WTC11 (cell line): ENCODE measurements at regions not wholly inside any gene's neighbourhood (a gene's known extent, or its start where the extent isn't known, plus 50 kb on each side); places are given as distances from the start of the nearest gene placed in this dataset.

ENCODE experiments used
- ATAC-seq: fragments of 200-7000 bp; cut with Tn5 transposase; 2 replicates; pipeline ENCODE4 v1.10.0; 2021; ENCODE audit warnings: mild to moderate bottlenecking, moderate library complexity
- CTCF ChIA-PET: fragments of 300-600 bp; sonication (Branson Sonifier 250); formaldehyde crosslinking; loops from one replicate; lab custom pipeline; 2021; ENCODE audit warnings: antibody characterized with exemption; lab: Charles Lee
- POLR2A ChIA-PET: fragments of 350-600 bp; sonication (Branson Sonifier 250); formaldehyde crosslinking; loops from one replicate; lab custom pipeline; 2021; ENCODE audit warnings: antibody characterized with exemption; lab: Charles Lee
- DNase-seq: peaks from one replicate; pipeline ENCODE4 v3.0.0; 2021; ENCODE audit warnings: low spot score
- H3K27ac Mint-ChIP-seq: 2 replicates; pipeline ENCODE4 v1.8.0; 2021; ENCODE audit warnings: mixed read lengths
- H3K27me3 Mint-ChIP-seq: 2 replicates; pipeline ENCODE4 v1.8.0; 2021; ENCODE audit warnings: low read depth, mild to moderate bottlenecking, moderate library complexity, mixed read lengths
- H3K36me3 Mint-ChIP-seq: 2 replicates; pipeline ENCODE4 v1.8.0; 2021; ENCODE audit warnings: mixed read lengths
- H3K4me1 Mint-ChIP-seq: 2 replicates; pipeline ENCODE4 v1.8.0; 2022; ENCODE audit warnings: mixed read lengths
- H3K4me3 Mint-ChIP-seq: 2 replicates; pipeline ENCODE4 v1.8.0; 2021; ENCODE audit warnings: mild to moderate bottlenecking, moderate library complexity, mixed read lengths
- H3K9me3 Mint-ChIP-seq: 2 replicates; pipeline ENCODE4 v1.8.0; 2021; ENCODE audit warnings: mixed read lengths
- ATF6 ChIP-seq: sonication (generic); formaldehyde crosslinking; IDR thresholded peaks from 2 replicates; pipeline ENCODE4 v1.8.1; 2023; ENCODE audit warnings: mild to moderate bottlenecking, missing genetic modification reagents
- CBFB ChIP-seq: sonication (generic); formaldehyde crosslinking; IDR thresholded peaks from 2 replicates; pipeline ENCODE4 v1.8.1; 2022; ENCODE audit warnings: mild to moderate bottlenecking, low read depth, missing genetic modification reagents
- CTCF ChIP-seq: fragments of 200-600 bp; IDR thresholded peaks from 2 replicates; pipeline ENCODE4 v1.8.0; 2022; ENCODE audit warnings: antibody characterized with exemption
- E2F1 ChIP-seq: sonication (generic); formaldehyde crosslinking; IDR thresholded peaks from 2 replicates; pipeline ENCODE4 v1.8.0; 2022; ENCODE audit warnings: mild to moderate bottlenecking, missing genetic modification reagents
- E2F4 ChIP-seq: sonication (generic); formaldehyde crosslinking; IDR thresholded peaks from 2 replicates; pipeline ENCODE4 v1.8.1; 2022; ENCODE audit warnings: low read depth, mild to moderate bottlenecking, moderate library complexity, missing genetic modification reagents, borderline replicate concordance
- ETV6 ChIP-seq: sonication (generic); formaldehyde crosslinking; IDR thresholded peaks from 2 replicates; pipeline ENCODE4 v1.8.1; 2022; ENCODE audit warnings: mild to moderate bottlenecking, missing genetic modification reagents
- GABPB1 ChIP-seq: sonication (generic); formaldehyde crosslinking; IDR thresholded peaks from 2 replicates; pipeline ENCODE4 v1.8.1; 2023; ENCODE audit warnings: mild to moderate bottlenecking, missing genetic modification reagents
- HMGA2 ChIP-seq: fragments of 250-450 bp; sonication (Bioruptor Pico); IDR thresholded peaks from 2 replicates; pipeline ENCODE4 v1.4.0; 2021; ENCODE audit warnings: mild to moderate bottlenecking, moderate library complexity
- IRF1 ChIP-seq: sonication (generic); formaldehyde crosslinking; IDR thresholded peaks from 2 replicates; pipeline ENCODE4 v1.8.0; 2023; ENCODE audit warnings: missing genetic modification reagents
- JAZF1 ChIP-seq: fragments of 250-450 bp; sonication (Bioruptor Pico); IDR thresholded peaks from 2 replicates; pipeline ENCODE4 v1.9.0; 2021; ENCODE audit warnings: moderate library complexity, mild to moderate bottlenecking, inconsistent platforms
- MAX ChIP-seq: sonication (generic); formaldehyde crosslinking; IDR thresholded peaks from 2 replicates; pipeline ENCODE4 v1.8.0; 2022; ENCODE audit warnings: mild to moderate bottlenecking, missing genetic modification reagents
- MLX ChIP-seq: sonication (generic); formaldehyde crosslinking; IDR thresholded peaks from 2 replicates; pipeline ENCODE4 v1.8.1; 2023; ENCODE audit warnings: mild to moderate bottlenecking, missing genetic modification reagents, moderate library complexity
- NFATC4 ChIP-seq: fragments of 250-450 bp; sonication (Bioruptor Pico); IDR thresholded peaks from 2 replicates; pipeline ENCODE4 v1.9.0; 2021; ENCODE audit warnings: mild to moderate bottlenecking
- SMAD4 ChIP-seq: sonication (generic); formaldehyde crosslinking; IDR thresholded peaks from 2 replicates; pipeline ENCODE4 v1.8.0; 2022; ENCODE audit warnings: mild to moderate bottlenecking, missing genetic modification reagents
- SOX15 ChIP-seq: fragments of 250-450 bp; sonication (Bioruptor Pico); IDR thresholded peaks from 2 replicates; pipeline ENCODE4 v1.9.0; 2021; ENCODE audit warnings: mild to moderate bottlenecking
- SP1 ChIP-seq: sonication (generic); formaldehyde crosslinking; conservative IDR thresholded peaks from 2 replicates; pipeline ENCODE4 v1.8.1; 2022; ENCODE audit warnings: missing genetic modification reagents
- TCF7 ChIP-seq: sonication (generic); formaldehyde crosslinking; IDR thresholded peaks from 2 replicates; pipeline ENCODE4 v1.8.0; 2022; ENCODE audit warnings: mild to moderate bottlenecking, low read depth, missing genetic modification reagents, moderate library complexity
- TEAD4 ChIP-seq: sonication (generic); formaldehyde crosslinking; IDR thresholded peaks from 2 replicates; pipeline ENCODE4 v1.8.0; 2022; ENCODE audit warnings: mild to moderate bottlenecking, missing genetic modification reagents
- USF1 ChIP-seq: sonication (generic); formaldehyde crosslinking; IDR thresholded peaks from 2 replicates; pipeline ENCODE4 v1.8.0; 2022; ENCODE audit warnings: mild to moderate bottlenecking, missing genetic modification reagents
- ZNF138 ChIP-seq: sonication (generic); formaldehyde crosslinking; conservative IDR thresholded peaks from 2 replicates; pipeline ENCODE4 v1.8.1; 2022; ENCODE audit warnings: mild to moderate bottlenecking, moderate library complexity, missing genetic modification reagents
- ZNF219 ChIP-seq: sonication (generic); formaldehyde crosslinking; IDR thresholded peaks from 2 replicates; pipeline ENCODE4 v1.8.0; 2023; ENCODE audit warnings: missing genetic modification reagents, mild to moderate bottlenecking, borderline replicate concordance
- ZNF232 ChIP-seq: sonication (generic); formaldehyde crosslinking; IDR thresholded peaks from 2 replicates; pipeline ENCODE4 v1.8.0; 2022; ENCODE audit warnings: mild to moderate bottlenecking, missing genetic modification reagents
- ZNF317 ChIP-seq: sonication (generic); formaldehyde crosslinking; IDR thresholded peaks from 2 replicates; pipeline ENCODE4 v1.8.1; 2023; ENCODE audit warnings: low read depth, mild to moderate bottlenecking, moderate library complexity, missing genetic modification reagents, borderline replicate concordance
- ZNF512 ChIP-seq: sonication (generic); formaldehyde crosslinking; IDR thresholded peaks from 2 replicates; pipeline ENCODE4 v1.8.1; 2022; ENCODE audit warnings: missing genetic modification reagents, borderline replicate concordance
- ZNF671 ChIP-seq: fragments of 250-450 bp; sonication (Bioruptor Pico); IDR thresholded peaks from 2 replicates; pipeline ENCODE4 v1.8.0; 2021; ENCODE audit warnings: mild to moderate bottlenecking

- H3K4me1 Mint-ChIP-seq: no peaks in the 10 kb centered on the region
- no peak overlapping the region for H3K4me3 Mint-ChIP-seq
- H3K36me3 Mint-ChIP-seq: no peaks in the 10 kb centered on the region
- no peaks in the 10 kb centered on the region for H3K9me3 Mint-ChIP-seq
- ATAC-seq (no peak), DNase-seq (no peak)
- CTCF ChIA-PET: interaction anchor here (1.1 to 1.3 kb wide), 2 partner anchors 8 to 9 kb away, joined by 4 read pairs; no protein-coding TSS in a partner anchor
- POLR2A ChIA-PET: no interaction called here
- H3K27ac Mint-ChIP-seq: no peak overlapping the region
- H3K27me3 Mint-ChIP-seq: no peaks in the 10 kb centered on the region
- no peak for TF ChIP-seq E2F4 (CRISPR knock-in tag)
- TF ChIP-seq CBFB: no peak
- no peak for TF ChIP-seq MLX (CRISPR knock-in tag)
- TF ChIP-seq E2F1 (CRISPR knock-in tag): no peak
- no peak for TF ChIP-seq ZNF232 (CRISPR knock-in tag)
- TF ChIP-seq IRF1 (CRISPR knock-in tag): no peak
- no peak for TF ChIP-seq TCF7
Measured at GRCh38 chr4:3710451-3711182, 55.6 kb upstream of the ADRA2C start.

- ATAC-seq (no peak), DNase-seq (no peak)
- Mint-ChIP-seq H3K36me3 (no peaks in the 10 kb centered on the region), H3K9me3 (no peaks in the 10 kb centered on the region), H3K4me3 (no peak overlapping the region), H3K27ac (no peak overlapping the region), H3K4me1 (no peaks in the 10 kb centered on the region), H3K27me3 (no peaks in the 10 kb centered on the region)
- ChIA-PET POLR2A (no interaction called here), CTCF (interaction anchor here (1.4 kb wide), 1 partner anchor 195 kb away, joined by 4 read pairs; no protein-coding TSS in a partner anchor)
- TF ChIP-seq TEAD4 (CRISPR knock-in tag): no peak
- TF ChIP-seq USF1 (CRISPR knock-in tag): no peak
- TF ChIP-seq HMGA2: no peak
- TF ChIP-seq MAX (CRISPR knock-in tag): no peak
- TF ChIP-seq GABPB1: no peak
- TF ChIP-seq ZNF138 (CRISPR knock-in tag): no peak
- TF ChIP-seq ZNF219 (CRISPR knock-in tag): no peak
- TF ChIP-seq SP1 (CRISPR knock-in tag): no peak
- no peak for TF ChIP-seq SMAD4 (CRISPR knock-in tag)
- TF ChIP-seq ETV6 (CRISPR knock-in tag): no peak
- TF ChIP-seq SOX15 (CRISPR knock-in tag): no peak
- TF ChIP-seq NFATC4 (CRISPR knock-in tag): no peak
- TF ChIP-seq ZNF512 (CRISPR knock-in tag): no peak
- TF ChIP-seq CTCF: no peak
- no peak for TF ChIP-seq JAZF1
- TF ChIP-seq ZNF317 (CRISPR knock-in tag): no peak
- TF ChIP-seq ZNF671 (CRISPR knock-in tag): no peak
- no peak for TF ChIP-seq ATF6 (CRISPR knock-in tag)
Measured at GRCh38 chr4:3709846-3710441, 56.2 kb upstream of the ADRA2C start.
